Activated T-cell treated with anti-CD3 and anti-CD28 coated beads, Interleukin-2, amount 50 U/mL, for 72 hours (primary cell): ENCODE measurements at regions not wholly inside any gene's neighbourhood (a gene's known extent, or its start where the extent isn't known, plus 50 kb on each side); places are given as distances from the start of the nearest gene placed in this dataset.

Experiments used
- ATAC-seq, 2 donors: fragments of 150-1000 bp; cut with Tn5 transposase; replicated peaks in 1 of 2; 2 replicates each; pipeline ENCODE4 v1.10.0; 2021; ENCODE audit warnings: moderate library complexity in 2 of 2, mild to moderate bottlenecking in 1 of 2
- DNase-seq, 2 donors: peaks; one replicate each; pipeline ENCODE4 v3.0.0; 2021 to 2022; ENCODE audit warnings: mixed read lengths in 1 of 2
- H3K27ac Mint-ChIP-seq: one replicate; pipeline ENCODE4 v1.8.0; 2022; ENCODE audit warnings: mild to moderate bottlenecking, moderate library complexity, mixed read lengths
- H3K27me3 Mint-ChIP-seq: one replicate; pipeline ENCODE4 v1.8.0; 2022; ENCODE audit warnings: low read depth, mixed read lengths
- H3K36me3 Mint-ChIP-seq, 2 donors: one replicate each; pipeline ENCODE4 v1.8.0; 2022; ENCODE audit warnings: mixed read lengths in 2 of 2, mild to moderate bottlenecking in 1 of 2; ENCODE audit not compliant: insufficient read depth in 2 of 2
- H3K4me1 Mint-ChIP-seq: one replicate; pipeline ENCODE4 v1.8.0; 2022; ENCODE audit warnings: low read depth, mixed read lengths
- H3K4me3 Mint-ChIP-seq, 2 donors: one replicate each; pipeline ENCODE4 v1.8.0; 2022; ENCODE audit warnings: mild to moderate bottlenecking in 2 of 2, mixed read lengths in 2 of 2, moderate library complexity in 2 of 2
- H3K9me3 Mint-ChIP-seq, 2 donors: one replicate each; pipeline ENCODE4 v1.8.0; 2022; ENCODE audit warnings: mixed read lengths in 2 of 2

- Mint-ChIP-seq H3K36me3 (no peaks in the 10 kb centered on the region), H3K4me1 (no peaks in the 10 kb centered on the region), H3K27ac (no peak overlapping the region), H3K4me3 (no peak overlapping the region), H3K27me3 (no peaks in the 10 kb centered on the region), H3K9me3 (peaks cover 2 to 9% of the 10 kb centered on the region in 2 donors)
- ATAC-seq (no peak), DNase-seq (no peak)
Observed at GRCh38 chr9:119043996-119044395, 325.2 kb downstream of the BRINP1 start.

- Mint-ChIP-seq H3K27ac (no peak overlapping the region), H3K36me3 (no peaks in the 10 kb centered on the region), H3K4me3 (no peak overlapping the region), H3K9me3 (peaks cover 2 to 11% of the 10 kb centered on the region in 2 donors), H3K27me3 (no peaks in the 10 kb centered on the region), H3K4me1 (no peaks in the 10 kb centered on the region)
- no peak for DNase-seq
- ATAC-seq: no peak
Observed at GRCh38 chr9:119044806-119045205, 324.4 kb downstream of the BRINP1 start.

GRCh38 chr9:119047513-119048307 lies 321.5 kb downstream of the BRINP1 start:
- DNase-seq (no peak), ATAC-seq (no peak)
- Mint-ChIP-seq H3K4me1 (no peaks in the 10 kb centered on the region), H3K9me3 (peaks cover 0 to 15% of the 10 kb centered on the region in 2 donors), H3K27ac (no peak overlapping the region), H3K4me3 (no peak overlapping the region), H3K36me3 (no peaks in the 10 kb centered on the region), H3K27me3 (no peaks in the 10 kb centered on the region)

GRCh38 chr9:119050281-119050680 lies 319.0 kb downstream of the BRINP1 start:
- H3K27ac Mint-ChIP-seq: no peak overlapping the region
- ATAC-seq (no peak), DNase-seq (no peak)
- H3K36me3 Mint-ChIP-seq: no peaks in the 10 kb centered on the region
- no peak overlapping the region for H3K4me3 Mint-ChIP-seq
- peaks cover 4 to 9% of the 10 kb centered on the region in 2 donors for H3K9me3 Mint-ChIP-seq
- H3K4me1 Mint-ChIP-seq: no peaks in the 10 kb centered on the region
- no peaks in the 10 kb centered on the region for H3K27me3 Mint-ChIP-seq

- Mint-ChIP-seq H3K27ac (no peak overlapping the region), H3K27me3 (no peaks in the 10 kb centered on the region), H3K36me3 (no peaks in the 10 kb centered on the region), H3K4me1 (no peaks in the 10 kb centered on the region), H3K4me3 (no peak overlapping the region), H3K9me3 (peaks cover 4 to 10% of the 10 kb centered on the region in 2 donors)
- DNase-seq (no peak), ATAC-seq (no peak)
Observed at GRCh38 chr9:119052339-119053030, 316.8 kb downstream of the BRINP1 start.

- Mint-ChIP-seq H3K27me3 (no peaks in the 10 kb centered on the region), H3K36me3 (no peaks in the 10 kb centered on the region)
Observed at GRCh38 chr9:119053070-119053469, 316.2 kb downstream of the BRINP1 start.

GRCh38 chr9:119060629-119061385 lies 308.4 kb downstream of the BRINP1 start:
- Mint-ChIP-seq H3K27ac (no peak overlapping the region), H3K4me1 (no peaks in the 10 kb centered on the region), H3K27me3 (no peaks in the 10 kb centered on the region), H3K9me3 (peaks cover 2 to 7% of the 10 kb centered on the region in 2 donors), H3K36me3 (no peaks in the 10 kb centered on the region), H3K4me3 (no peak overlapping the region)
- no peak for DNase-seq
- ATAC-seq: no peak

More at GRCh38 chr9:119053070-119053469, 316.2 kb downstream of the BRINP1 start:
- DNase-seq (no peak), ATAC-seq (no peak)
- Mint-ChIP-seq H3K4me3 (no peak overlapping the region), H3K27ac (no peak overlapping the region), H3K9me3 (peaks cover 4 to 10% of the 10 kb centered on the region in 2 donors), H3K4me1 (no peaks in the 10 kb centered on the region)

- peaks cover 0 to 3% of the 10 kb centered on the region in 2 donors for H3K36me3 Mint-ChIP-seq
- peaks cover 2 to 14% of the 10 kb centered on the region in 2 donors for H3K9me3 Mint-ChIP-seq
- no peak overlapping the region for H3K4me3 Mint-ChIP-seq
- ATAC-seq (no peak), DNase-seq (no peak)
- H3K27ac Mint-ChIP-seq: no peak overlapping the region
- no peaks in the 10 kb centered on the region for H3K27me3 Mint-ChIP-seq
- no peaks in the 10 kb centered on the region for H3K4me1 Mint-ChIP-seq
Observed at GRCh38 chr9:119071636-119072035, 297.6 kb downstream of the BRINP1 start.

- Mint-ChIP-seq H3K27me3 (no peaks in the 10 kb centered on the region), H3K27ac (no peak overlapping the region), H3K36me3 (peaks cover 0 to 5% of the 10 kb centered on the region in 2 donors), H3K9me3 (peaks cover 2 to 9% of the 10 kb centered on the region in 2 donors), H3K4me3 (no peak overlapping the region), H3K4me1 (no peaks in the 10 kb centered on the region)
- DNase-seq (no peak), ATAC-seq (no peak)
Observed at GRCh38 chr9:119074017-119074416, 295.2 kb downstream of the BRINP1 start.

- peaks cover 0 to 2% of the 10 kb centered on the region in 2 donors for H3K36me3 Mint-ChIP-seq
- ATAC-seq: no peak
- no peaks in the 10 kb centered on the region for H3K27me3 Mint-ChIP-seq
- no peak overlapping the region for H3K27ac Mint-ChIP-seq
- no peak overlapping the region for H3K4me3 Mint-ChIP-seq
- H3K9me3 Mint-ChIP-seq: peaks cover 2 to 8% of the 10 kb centered on the region in 2 donors
- no peaks in the 10 kb centered on the region for H3K4me1 Mint-ChIP-seq
- DNase-seq: no peak
Observed at GRCh38 chr9:119078015-119078414, 291.2 kb downstream of the BRINP1 start.

GRCh38 chr9:119083673-119084072 lies 285.6 kb downstream of the BRINP1 start:
- DNase-seq (no peak), ATAC-seq (no peak)
- Mint-ChIP-seq H3K4me1 (no peaks in the 10 kb centered on the region), H3K27ac (no peak overlapping the region), H3K36me3 (peaks cover 0 to 1% of the 10 kb centered on the region in 2 donors), H3K27me3 (no peaks in the 10 kb centered on the region), H3K9me3 (peaks cover 7 to 11% of the 10 kb centered on the region in 2 donors), H3K4me3 (no peak overlapping the region)

GRCh38 chr9:119086590-119086989 lies 282.6 kb downstream of the BRINP1 start:
- H3K9me3 Mint-ChIP-seq: peaks cover 7 to 11% of the 10 kb centered on the region in 2 donors
- no peak overlapping the region for H3K4me3 Mint-ChIP-seq
- H3K27ac Mint-ChIP-seq: no peak overlapping the region

GRCh38 chr9:119088002-119088547 lies 281.2 kb downstream of the BRINP1 start:
- Mint-ChIP-seq H3K27me3 (no peaks in the 10 kb centered on the region), H3K36me3 (peaks cover 0 to 1% of the 10 kb centered on the region in 2 donors), H3K4me1 (no peaks in the 10 kb centered on the region), H3K4me3 (no peak overlapping the region), H3K27ac (no peak overlapping the region), H3K9me3 (peaks cover 8% of the 10 kb centered on the region in 2 donors)
- ATAC-seq: no peak
- DNase-seq: no peak

More at GRCh38 chr9:119086590-119086989, 282.6 kb downstream of the BRINP1 start:
- peaks cover 0 to 1% of the 10 kb centered on the region in 2 donors for H3K36me3 Mint-ChIP-seq
- H3K4me1 Mint-ChIP-seq: no peaks in the 10 kb centered on the region
- no peaks in the 10 kb centered on the region for H3K27me3 Mint-ChIP-seq
- ATAC-seq (no peak), DNase-seq (no peak)
